ENCODE measurements at regions not wholly inside any gene's neighbourhood (a gene's known extent, or its start where the extent isn't known, plus 50 kb on each side); places are given as distances from the start of the nearest gene placed in this dataset.
"Not testable (repeated sequence)": the region's sequence is repeated elsewhere in the genome, so short reads cannot be mapped to it uniquely, and the experiment has no call there.

- DNase-seq: no peak
- Mint-ChIP-seq H3K36me3 (no peaks in the 10 kb centered on the region), H3K27me3 (ENCODE audit: low read depth in 3 of 3) (no peaks in the 10 kb centered on the region), H3K4me3 (no peak overlapping the region), H3K27ac (no peak overlapping the region), H3K4me1 (peaks cover 2% of the 10 kb centered on the region), H3K9me3 (peaks cover 0 to 8% (median 4%) of the 10 kb centered on the region in 7 donors)
- Histone ChIP-seq H3K4me2 (replicated peaks; ENCODE audit: extremely low read depth, low read length, poor library complexity, severe bottlenecking) (no peak overlapping the region), H3K27me3 (ENCODE audit: control insufficient read depth in 2 of 2, insufficient read depth in 2 of 2, low read length in 2 of 2) (no peaks in the 10 kb centered on the region), H3K9ac (ENCODE audit: insufficient read depth, low read length, poor library complexity, severe bottlenecking) (no peak overlapping the region), H3K4me1 (ENCODE audit: control insufficient read depth in 1 of 2, insufficient read depth in 2 of 2, low read length in 2 of 2) (no peaks in the 10 kb centered on the region), H3K9me3 (replicated peaks in 1 of 2; ENCODE audit: control insufficient read depth in 1 of 2, insufficient read depth in 1 of 2, low read length in 2 of 2) (no peaks in the 10 kb centered on the region), H3K79me2 (ENCODE audit: insufficient read depth, low read length) (no peaks in the 10 kb centered on the region), H3K36me3 (replicated peaks in 1 of 2; ENCODE audit: control insufficient read depth in 1 of 2, insufficient read depth in 2 of 2, low read length in 2 of 2) (no peaks in the 10 kb centered on the region), H2AFZ (ENCODE audit: insufficient read depth, low read depth, low read length, poor library complexity, severe bottlenecking) (no peak overlapping the region), H4K20me1 (ENCODE audit: insufficient read depth, low read length) (no peaks in the 10 kb centered on the region), H3K4me3 (replicated peaks in 1 of 3; ENCODE audit: low read depth in 2 of 3, low read length in 3 of 3) (no peak overlapping the region), H3K27ac (ENCODE audit: low read depth in 1 of 2, low read length in 2 of 2) (no peak overlapping the region)
- intact Hi-C loops (cut with micrococcal nuclease): no loop called here
- TF ChIP-seq CTCF (IDR thresholded peaks at IDR 0.05): no peak
Observed at GRCh38 chr2:195330513-195330956, 326.5 kb upstream of the SLC39A10 start.

DNA sequence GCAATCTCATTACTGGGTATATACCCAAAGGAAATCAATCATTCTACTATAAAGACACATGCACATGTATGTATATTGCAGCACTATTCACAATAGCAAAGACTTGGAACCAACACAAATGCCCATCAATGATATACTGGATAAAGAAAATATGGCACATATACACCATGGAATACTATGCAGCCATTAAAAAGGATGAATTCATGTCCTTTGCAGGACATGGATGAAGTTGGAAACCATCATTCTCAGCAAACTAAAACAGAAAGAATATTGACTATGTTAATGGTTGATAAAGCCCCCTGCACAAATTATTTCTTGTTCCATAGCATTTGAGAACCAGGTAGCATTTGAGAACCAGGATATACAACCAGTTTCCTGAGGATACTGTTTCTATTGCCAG lies 327.2 kb upstream of the SLC39A10 start:
- intact Hi-C loops (cut with micrococcal nuclease); H3K9me3 Mint-ChIP-seq; H3K9ac ChIP-seq (ENCODE audit: insufficient read depth, low read length, poor library complexity, severe bottlenecking): not testable (repeated sequence)

More for the DNA sequence above, 327.2 kb upstream of the SLC39A10 start:
- not testable (repeated sequence) for H3K4me1 Mint-ChIP-seq; H3K27me3 ChIP-seq (ENCODE audit: control insufficient read depth in 2 of 2, insufficient read depth in 2 of 2, low read length in 2 of 2); H3K4me2 ChIP-seq (replicated peaks; ENCODE audit: extremely low read depth, low read length, poor library complexity, severe bottlenecking); H3K4me3 Mint-ChIP-seq; H2AFZ ChIP-seq (ENCODE audit: insufficient read depth, low read depth, low read length, poor library complexity, severe bottlenecking); H3K4me1 ChIP-seq (ENCODE audit: control insufficient read depth in 1 of 2, insufficient read depth in 2 of 2, low read length in 2 of 2); H3K36me3 Mint-ChIP-seq; H3K27ac Mint-ChIP-seq; H3K4me3 ChIP-seq (replicated peaks in 1 of 3; ENCODE audit: low read depth in 2 of 3, low read length in 3 of 3); H4K20me1 ChIP-seq (ENCODE audit: insufficient read depth, low read length); DNase-seq; H3K79me2 ChIP-seq (ENCODE audit: insufficient read depth, low read length); H3K9me3 ChIP-seq (replicated peaks in 1 of 2; ENCODE audit: control insufficient read depth in 1 of 2, insufficient read depth in 1 of 2, low read length in 2 of 2); H3K27me3 Mint-ChIP-seq (ENCODE audit: low read depth in 3 of 3); H3K27ac ChIP-seq (ENCODE audit: low read depth in 1 of 2, low read length in 2 of 2); H3K36me3 ChIP-seq (replicated peaks in 1 of 2; ENCODE audit: control insufficient read depth in 1 of 2, insufficient read depth in 2 of 2, low read length in 2 of 2)

Data from CD14-positive monocyte (primary cell).